H9 (cell line): ENCODE measurements at regions not wholly inside any gene's neighbourhood (a gene's known extent, or its start where the extent isn't known, plus 50 kb on each side); places are given as distances from the start of the nearest gene placed in this dataset.

Experiments used
- DNase-seq: peaks from one replicate; pipeline ENCODE4 v3.0.0-alpha.2; 2017
- H2AFZ ChIP-seq: one replicate; pipeline ENCODE4 v1.6.1; 2013; ENCODE audit warnings: mild to moderate bottlenecking, low read length, control low read depth, moderate library complexity
- H2AK5ac ChIP-seq: 2 replicates; pipeline ENCODE4 v1.6.1; 2013; ENCODE audit warnings: low read length, control low read depth, mixed read lengths; ENCODE audit not compliant: insufficient read length
- H2BK120ac ChIP-seq: one replicate; pipeline ENCODE4 v1.6.1; 2013; ENCODE audit warnings: low read depth, mild to moderate bottlenecking, low read length, control low read depth, inconsistent platforms; ENCODE audit not compliant: poor library complexity, severe bottlenecking
- H2BK12ac ChIP-seq: 2 replicates; pipeline ENCODE4 v1.6.1; 2013; ENCODE audit warnings: low read length, control low read depth, mixed read lengths, low read depth; ENCODE audit not compliant: insufficient read length
- H2BK15ac ChIP-seq: 2 replicates; pipeline ENCODE4 v1.6.1; 2013; ENCODE audit warnings: low read depth, low read length, control low read depth
- H2BK20ac ChIP-seq: one replicate; pipeline ENCODE4 v1.6.1; 2013; ENCODE audit warnings: low read depth, mild to moderate bottlenecking, low read length, control low read depth, inconsistent platforms; ENCODE audit not compliant: poor library complexity, severe bottlenecking
- H2BK5ac ChIP-seq: 2 replicates; pipeline ENCODE4 v1.6.1; 2013; ENCODE audit warnings: low read length, control low read depth, mixed read lengths; ENCODE audit not compliant: insufficient read length
- H3K14ac ChIP-seq: 2 replicates; pipeline ENCODE4 v1.6.1; 2013; ENCODE audit warnings: low read length, control low read depth; ENCODE audit not compliant: insufficient read depth
- H3K18ac ChIP-seq: 2 replicates; pipeline ENCODE4 v1.6.1; 2013; ENCODE audit warnings: low read depth, mild to moderate bottlenecking, mixed read lengths, low read length, control low read depth; ENCODE audit not compliant: insufficient read length
- H3K23ac ChIP-seq: 2 replicates; pipeline ENCODE4 v1.6.1; 2013; ENCODE audit warnings: low read length, control low read depth, mixed read lengths, low read depth; ENCODE audit not compliant: insufficient read length
- H3K23me2 ChIP-seq: 2 replicates; pipeline ENCODE4 v1.6.1; 2013; ENCODE audit warnings: low read depth, mild to moderate bottlenecking, mixed read lengths, low read length, control low read depth; ENCODE audit not compliant: insufficient read length, poor library complexity, severe bottlenecking
- H3K27ac ChIP-seq: 2 replicates; pipeline ENCODE4 v1.5.1; 2013; ENCODE audit warnings: low read length, control low read depth, mixed read lengths, low read depth; ENCODE audit not compliant: insufficient read length
- H3K27me3 ChIP-seq: 2 replicates; pipeline ENCODE4 v1.6.1; 2013; ENCODE audit warnings: low read length, control low read depth, inconsistent platforms; ENCODE audit not compliant: insufficient read depth
- H3K4ac ChIP-seq: 2 replicates; pipeline ENCODE4 v1.6.1; 2013; ENCODE audit warnings: low read depth, mild to moderate bottlenecking, control low read depth, inconsistent platforms, low read length, moderate library complexity
- H3K4me1 ChIP-seq: 2 replicates; pipeline ENCODE4 v1.6.1; 2013; ENCODE audit warnings: low read length, control low read depth, inconsistent platforms; ENCODE audit not compliant: insufficient read depth
- H3K4me2 ChIP-seq: 2 replicates; pipeline ENCODE4 v1.6.1; 2013; ENCODE audit warnings: low read length, control low read depth, mixed read lengths; ENCODE audit not compliant: insufficient read length, insufficient read depth
- H3K56ac ChIP-seq: 2 replicates; pipeline ENCODE4 v1.6.1; 2013; ENCODE audit warnings: low read depth, mild to moderate bottlenecking, mixed read lengths, low read length, control low read depth; ENCODE audit not compliant: insufficient read length
- H3K79me1 ChIP-seq: 2 replicates; pipeline ENCODE4 v1.6.1; 2013; ENCODE audit warnings: low read depth, mild to moderate bottlenecking, moderate library complexity, low read length, control low read depth, inconsistent platforms; ENCODE audit not compliant: insufficient read depth, poor library complexity, severe bottlenecking
- H3K79me2 ChIP-seq: 2 replicates; pipeline ENCODE4 v1.6.1; 2013; ENCODE audit warnings: low read length, control low read depth, inconsistent platforms; ENCODE audit not compliant: insufficient read depth
- H3K9ac ChIP-seq: 2 replicates; pipeline ENCODE4 v1.6.1; 2013; ENCODE audit warnings: low read length, control low read depth, mixed read lengths; ENCODE audit not compliant: insufficient read length; ENCODE audit errors: extremely low read depth
- H3K9me3 ChIP-seq: one replicate; pipeline ENCODE4 v1.6.1; 2013; ENCODE audit warnings: low read depth, low read length, inconsistent platforms; ENCODE audit not compliant: control insufficient read depth
- H3T11ph ChIP-seq: one replicate; pipeline ENCODE4 v1.6.1; 2013; ENCODE audit warnings: mild to moderate bottlenecking, low read length, control low read depth, inconsistent platforms
- H4K20me1 ChIP-seq: one replicate; pipeline ENCODE4 v1.6.1; 2013; ENCODE audit not compliant: control insufficient read depth, insufficient read length, insufficient read depth
- H4K5ac ChIP-seq: 2 replicates; pipeline ENCODE4 v1.6.1; 2013; ENCODE audit warnings: low read depth, mild to moderate bottlenecking, mixed read lengths, low read length, control low read depth; ENCODE audit not compliant: insufficient read length
- H4K8ac ChIP-seq: replicated peaks from 2 replicates; pipeline ENCODE4 v1.6.1; 2013; ENCODE audit warnings: low read length, control low read depth, mixed read lengths, low read depth; ENCODE audit not compliant: insufficient read length
- H4K91ac ChIP-seq: 2 replicates; pipeline ENCODE4 v1.6.1; 2013; ENCODE audit warnings: low read depth, mild to moderate bottlenecking, moderate library complexity, mixed read lengths, low read length, control low read depth; ENCODE audit not compliant: insufficient read length
- H3K27ac Mint-ChIP-seq, 3 experiments: 2 replicates in 2 of 3; 3 replicates in 1 of 3; pipeline ENCODE4 v1.8.0; 2020 to 2021; ENCODE audit warnings: mixed read lengths in 3 of 3, mild to moderate bottlenecking in 1 of 3, moderate library complexity in 1 of 3
- H3K27me3 Mint-ChIP-seq: 2 replicates; pipeline ENCODE4 v1.8.0; 2021; ENCODE audit warnings: low read depth, mild to moderate bottlenecking, moderate library complexity, mixed read lengths
- H3K36me3 Mint-ChIP-seq, 3 experiments: 2 replicates in 2 of 3; 3 replicates in 1 of 3; pipeline ENCODE4 v1.8.0; 2020 to 2021; ENCODE audit warnings: low read depth in 3 of 3, mixed read lengths in 3 of 3; ENCODE audit not compliant: insufficient read depth in 1 of 3
- H3K4me1 Mint-ChIP-seq, 2 experiments: 2 replicates each; pipeline ENCODE4 v1.8.0; 2020; ENCODE audit warnings: mixed read lengths in 2 of 2
- H3K4me3 Mint-ChIP-seq, 2 experiments: 2 replicates in 1 of 2; 3 replicates in 1 of 2; pipeline ENCODE4 v1.8.0; 2020 to 2021; ENCODE audit warnings: mild to moderate bottlenecking in 2 of 2, mixed read lengths in 2 of 2, moderate library complexity in 1 of 2
- H3K9me3 Mint-ChIP-seq, 2 experiments: 2 replicates in 1 of 2; 3 replicates in 1 of 2; pipeline ENCODE4 v1.8.0; 2020; ENCODE audit warnings: mild to moderate bottlenecking in 2 of 2, mixed read lengths in 2 of 2, moderate library complexity in 1 of 2
- CTCF ChIP-seq: fragments of 200-600 bp; sonication (generic); conservative IDR thresholded peaks from 3 replicates; pipeline ENCODE4 v1.8.0; 2021; ENCODE audit warnings: antibody characterized with exemption, mild to moderate bottlenecking
- WGBS: extraction: QIAGEN DNeasy Blood & Tissue Kit; methylation state at CpG from one replicate; pipeline ENCODE4 v1.1.7; 2013; ENCODE audit warnings: missing lambda C conversion rate, low lambda C conversion rate, mixed read lengths; ENCODE audit not compliant: insufficient read length; ENCODE audit errors: extremely low coverage; 5-methylcytosine and 5-hydroxymethylcytosine counted together

GRCh38 chr5:128869970-128870369 lies 95.3 kb upstream of the SLC27A6 start:
- Histone ChIP-seq H3K4ac (no peak overlapping the region), H2BK12ac (no peak overlapping the region), H2BK20ac (no peak overlapping the region), H4K91ac (no peak overlapping the region), H3K18ac (no peak overlapping the region), H3K23ac (no peak overlapping the region), H4K20me1 (no peaks in the 10 kb centered on the region), H2AFZ (no peak overlapping the region), H3K4me2 (no peak overlapping the region), H3K79me1 (no peaks in the 10 kb centered on the region), H3K56ac (no peak overlapping the region), H2BK120ac (no peak overlapping the region), H3K14ac (no peak overlapping the region), H3K27ac (no peak overlapping the region), H3K9ac (no peak overlapping the region), H3K9me3 (no peaks in the 10 kb centered on the region), H3K4me1 (peaks cover 3% of the 10 kb centered on the region; the same call in 1 of the 2 replicates), H3K23me2 (no peaks in the 10 kb centered on the region), H4K5ac (no peak overlapping the region), H4K8ac (no peak overlapping the region), H3K79me2 (no peaks in the 10 kb centered on the region), H3T11ph (no peak overlapping the region), H2BK5ac (no peak overlapping the region), H3K27me3 (no peaks in the 10 kb centered on the region), H2BK15ac (no peak overlapping the region), H2AK5ac (no peak overlapping the region)
- Mint-ChIP-seq H3K27ac (peak overlapping the region in 2 of 3 experiments; percentile 62 to 68; a peak in 3 of 7 replicates), H3K27me3 (no peaks in the 10 kb centered on the region), H3K4me1 (peaks cover 20 to 24% of the 10 kb centered on the region in 2 experiments), H3K9me3 (peaks cover 4% of the 10 kb centered on the region in 2 experiments), H3K4me3 (no peak overlapping the region), H3K36me3 (peaks cover 2 to 8% (median 2%) of the 10 kb centered on the region in 3 experiments; a peak in 5 of 7 replicates)
- no peak for TF ChIP-seq CTCF
- no peak for DNase-seq
- no CpG with 5 or more reads among the region's 1 CpG for WGBS
